ENCODE measurements at regions not wholly inside any gene's neighbourhood (a gene's known extent, or its start where the extent isn't known, plus 50 kb on each side); places are given as distances from the start of the nearest gene placed in this dataset.
"Not testable (repeated sequence)": the region's sequence is repeated elsewhere in the genome, so short reads cannot be mapped to it uniquely, and the experiment has no call there.

DNA sequence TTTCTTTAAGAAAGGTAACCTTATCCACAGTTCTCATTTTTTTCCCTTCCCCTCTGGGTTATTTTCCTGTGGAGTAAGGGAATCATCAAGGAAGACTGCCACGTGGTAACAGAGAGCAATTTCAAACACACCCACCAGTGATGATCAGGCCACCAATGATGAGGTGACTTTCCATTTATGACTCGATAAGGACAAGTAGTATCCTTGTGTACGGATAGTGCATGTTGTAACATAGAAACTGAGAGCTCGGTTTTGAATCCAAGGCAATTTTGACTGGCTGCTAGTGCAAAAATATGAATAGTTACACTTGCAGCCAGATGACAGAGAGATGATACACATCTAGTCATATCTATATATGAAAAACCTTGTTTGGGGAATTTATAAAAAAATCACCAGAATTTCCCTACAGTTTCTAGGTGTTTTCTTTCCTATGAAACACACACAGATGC lies 143.6 kb upstream of the TCF4 start:
- in situ Hi-C loops (cut with MboI): no loop called here
- ChIA-PET SMC1A (ENCODE audit: uncharacterized antibody, unreplicated experiment) (no interaction called here), RAD21 (ENCODE audit: unreplicated experiment) (no interaction called here), CTCF (no interaction called here), POLR2A (no interaction called here)
- Histone ChIP-seq H2AFZ (ENCODE audit: control insufficient read depth, low read depth, low read length) (no peak overlapping the region), H3K36me3 (ENCODE audit: control insufficient read depth in 2 of 2, insufficient read depth in 2 of 2, low read length in 1 of 2) (no peaks in the 10 kb centered on the region), H3K79me2 (ENCODE audit: control insufficient read depth, insufficient read depth, low read length) (no peaks in the 10 kb centered on the region), H3K4me2 (ENCODE audit: control insufficient read depth, insufficient read depth) (no peak overlapping the region), H3K4me1 (ENCODE audit: control insufficient read depth, insufficient read depth, low read length) (no peaks in the 10 kb centered on the region), H4K20me1 (ENCODE audit: control insufficient read depth, insufficient read depth) (no peaks in the 10 kb centered on the region), H3K9ac (ENCODE audit: control insufficient read depth, insufficient read depth, low read length) (no peak overlapping the region), H3K9me3 (replicated peaks; ENCODE audit: control insufficient read depth, insufficient read depth, low read length) (no peaks in the 10 kb centered on the region), H3K27ac (ENCODE audit: control insufficient read depth, insufficient read depth) (no peak overlapping the region), H3K27me3 (replicated peaks in 1 of 2; ENCODE audit: control insufficient read depth in 2 of 2, insufficient read depth in 2 of 2, low read length in 1 of 2) (no peaks in the 10 kb centered on the region), H3K4me3 (no peak overlapping the region)
- intact Hi-C loops (cut with micrococcal nuclease; ENCODE audit: unreplicated experiment): no loop called here
- no peak for FAIRE-seq
- no TSS peak for BruUV-seq (replicated peaks)
- WGBS (ENCODE audit: insufficient coverage, insufficient replicate concordance, low lambda C conversion rate, missing lambda C conversion rate): 10% methylated on average over 4 of the region's 4 CpGs
- peak; percentile 24; the same call in 1 of the 3 replicates for ATAC-seq
- DNase-seq (ENCODE audit: low read depth, low spot score): no peak
- TF ChIP-seq IRF4 (IDR thresholded peaks at IDR 0.05; ENCODE audit: low read depth, low read length): 0 out of 2 replicates have a peak, but pooled peaks have one; percentile 25
- TF ChIP-seq, protein P1, sequence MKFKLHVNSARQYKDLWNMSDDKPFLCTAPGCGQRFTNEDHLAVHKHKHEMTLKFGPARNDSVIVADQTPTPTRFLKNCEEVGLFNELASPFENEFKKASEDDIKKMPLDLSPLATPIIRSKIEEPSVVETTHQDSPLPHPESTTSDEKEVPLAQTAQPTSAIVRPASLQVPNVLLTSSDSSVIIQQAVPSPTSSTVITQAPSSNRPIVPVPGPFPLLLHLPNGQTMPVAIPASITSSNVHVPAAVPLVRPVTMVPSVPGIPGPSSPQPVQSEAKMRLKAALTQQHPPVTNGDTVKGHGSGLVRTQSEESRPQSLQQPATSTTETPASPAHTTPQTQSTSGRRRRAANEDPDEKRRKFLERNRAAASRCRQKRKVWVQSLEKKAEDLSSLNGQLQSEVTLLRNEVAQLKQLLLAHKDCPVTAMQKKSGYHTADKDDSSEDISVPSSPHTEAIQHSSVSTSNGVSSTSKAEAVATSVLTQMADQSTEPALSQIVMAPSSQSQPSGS (IDR thresholded peaks at IDR 0.05; ENCODE audit: low read length): 0 out of 2 replicates have a peak, but pooled peaks have one; percentile 50
- peak; percentile 61; the same call in 1 of the 2 replicates for TF ChIP-seq JUNB (IDR thresholded peaks at IDR 0.05)
- TF ChIP-seq GABPA (IDR thresholded peaks at IDR 0.05; ENCODE audit: low read depth): 0 out of 2 replicates have a peak, but pooled peaks have one; percentile 26
- no peak; the same call in 1 of the 2 replicates for TF ChIP-seq CREM (IDR thresholded peaks at IDR 0.05; ENCODE audit: low read depth)
- peak; percentile 37; the same call in 1 of the 2 replicates for TF ChIP-seq FOXM1 (IDR thresholded peaks at IDR 0.05; ENCODE audit: low read depth, low read length)
- TF ChIP-seq NFIC (IDR thresholded peaks at IDR 0.05; ENCODE audit: low read depth, low read length): peak; percentile 60; the same call in 1 of the 2 replicates
- TF ChIP-seq YBX1 (IDR thresholded peaks at IDR 0.05): no peak

DNA sequence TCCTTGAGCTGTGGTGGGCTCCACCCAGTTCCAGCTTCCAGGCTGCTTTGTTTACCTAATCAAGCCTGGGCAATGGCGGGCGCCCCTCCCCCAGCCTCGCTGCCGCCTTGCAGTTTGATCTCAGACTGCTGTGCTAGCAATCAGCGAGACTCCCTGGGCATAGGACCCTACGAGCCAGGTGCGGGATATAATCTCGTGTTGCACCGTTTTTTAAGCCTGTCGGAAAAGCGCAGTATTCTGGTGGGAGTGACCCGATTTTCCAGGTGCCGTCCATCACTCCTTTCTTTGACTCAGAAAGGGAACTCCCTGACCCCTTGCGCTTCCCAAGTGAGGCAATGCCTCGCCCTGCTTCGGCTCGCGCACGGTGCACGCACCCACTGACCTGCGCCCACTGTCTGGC lies 133.0 kb upstream of the TCF4 start:
- H4K20me1 ChIP-seq (ENCODE audit: control insufficient read depth, insufficient read depth); BruUV-seq (replicated peaks); H3K4me1 ChIP-seq (ENCODE audit: control insufficient read depth, insufficient read depth, low read length); H3K36me3 ChIP-seq (ENCODE audit: control insufficient read depth in 2 of 2, insufficient read depth in 2 of 2, low read length in 1 of 2); CTCF ChIA-PET; FAIRE-seq; H3K9me3 ChIP-seq (replicated peaks; ENCODE audit: control insufficient read depth, insufficient read depth, low read length); H3K4me3 ChIP-seq; RAD21 ChIA-PET (ENCODE audit: unreplicated experiment); H3K27me3 ChIP-seq (replicated peaks in 1 of 2; ENCODE audit: control insufficient read depth in 2 of 2, insufficient read depth in 2 of 2, low read length in 1 of 2); H3K4me2 ChIP-seq (ENCODE audit: control insufficient read depth, insufficient read depth); H3K79me2 ChIP-seq (ENCODE audit: control insufficient read depth, insufficient read depth, low read length); ATAC-seq; H2AFZ ChIP-seq (ENCODE audit: control insufficient read depth, low read depth, low read length); SMC1A ChIA-PET (ENCODE audit: uncharacterized antibody, unreplicated experiment); DNase-seq (ENCODE audit: low read depth, low spot score); intact Hi-C loops (cut with micrococcal nuclease; ENCODE audit: unreplicated experiment); H3K9ac ChIP-seq (ENCODE audit: control insufficient read depth, insufficient read depth, low read length); POLR2A ChIA-PET; in situ Hi-C loops (cut with MboI); H3K27ac ChIP-seq (ENCODE audit: control insufficient read depth, insufficient read depth): not testable (repeated sequence)
- 50% methylated on average over 2 of the region's 21 CpGs for WGBS (ENCODE audit: insufficient coverage, insufficient replicate concordance, low lambda C conversion rate, missing lambda C conversion rate)
